HG02870 (cell line): ENCODE measurements at regions not wholly inside any gene's neighbourhood (a gene's known extent, or its start where the extent isn't known, plus 50 kb on each side); places are given as distances from the start of the nearest gene placed in this dataset.
"Not testable (repeated sequence)": the region's sequence is repeated elsewhere in the genome, so short reads cannot be mapped to it uniquely, and the experiment has no call there.

Experiments used
- ATAC-seq: cut with Tn5 transposase; IDR thresholded peaks from one replicate; pipeline ENCODE4 v1.9.1; 2021; ENCODE audit warnings: mild to moderate bottlenecking, moderate library complexity; ENCODE audit not compliant: unreplicated experiment

- not testable (repeated sequence) for ATAC-seq
Measured at GRCh38 chr1:173394813-173395212, 82.3 kb upstream of the PRDX6 start.

GRCh38 chr1:173395762-173396161, 81.4 kb upstream of the PRDX6 start:
- ATAC-seq = no peak

- ATAC-seq = no peak
Measured at GRCh38 chr1:173400387-173400995, 76.6 kb upstream of the PRDX6 start.

GRCh38 chr1:173403996-173404395, 73.1 kb upstream of the PRDX6 start:
- no peak for ATAC-seq

- ATAC-seq = no peak
Measured at GRCh38 chr1:173405281-173405680, 71.9 kb upstream of the PRDX6 start.

GRCh38 chr1:173405834-173406233, 71.3 kb upstream of the PRDX6 start:
- ATAC-seq = no peak

- no peak for ATAC-seq
Measured at GRCh38 chr1:173406783-173407230, 70.3 kb upstream of the PRDX6 start.

GRCh38 chr1:173407846-173408245, 69.3 kb upstream of the PRDX6 start:
- no peak for ATAC-seq

GRCh38 chr1:173408886-173409285, 68.2 kb upstream of the PRDX6 start:
- ATAC-seq = no peak

GRCh38 chr1:173409613-173410012, 67.5 kb upstream of the PRDX6 start:
- ATAC-seq = no peak

- ATAC-seq = peak; percentile 15
Measured at GRCh38 chr1:173410133-173410793, 66.9 kb upstream of the PRDX6 start.

- ATAC-seq = peak; percentile 37
Measured at GRCh38 chr1:173410794-173411236, 66.3 kb upstream of the PRDX6 start.

- no peak for ATAC-seq
Measured at GRCh38 chr1:173411835-173412742, 65.0 kb upstream of the PRDX6 start.

GRCh38 chr1:173413271-173413707, 63.8 kb upstream of the PRDX6 start:
- no peak for ATAC-seq

GRCh38 chr1:173414136-173414535, 63.0 kb upstream of the PRDX6 start:
- peak; percentile 33 for ATAC-seq

- no peak for ATAC-seq
Measured at GRCh38 chr1:173414539-173415226, 62.5 kb upstream of the PRDX6 start.

GRCh38 chr1:173415490-173415889, 61.6 kb upstream of the PRDX6 start:
- ATAC-seq = peak; percentile 33

GRCh38 chr1:173415905-173416450, 61.2 kb upstream of the PRDX6 start:
- no peak for ATAC-seq

GRCh38 chr1:173417563-173417962, 59.6 kb upstream of the PRDX6 start:
- ATAC-seq = no peak

- no peak for ATAC-seq
Measured at GRCh38 chr1:173418107-173418985, 58.8 kb upstream of the PRDX6 start.
